ENCODE measurements at regions not wholly inside any gene's neighbourhood (a gene's known extent, or its start where the extent isn't known, plus 50 kb on each side); places are given as distances from the start of the nearest gene placed in this dataset.

DNA sequence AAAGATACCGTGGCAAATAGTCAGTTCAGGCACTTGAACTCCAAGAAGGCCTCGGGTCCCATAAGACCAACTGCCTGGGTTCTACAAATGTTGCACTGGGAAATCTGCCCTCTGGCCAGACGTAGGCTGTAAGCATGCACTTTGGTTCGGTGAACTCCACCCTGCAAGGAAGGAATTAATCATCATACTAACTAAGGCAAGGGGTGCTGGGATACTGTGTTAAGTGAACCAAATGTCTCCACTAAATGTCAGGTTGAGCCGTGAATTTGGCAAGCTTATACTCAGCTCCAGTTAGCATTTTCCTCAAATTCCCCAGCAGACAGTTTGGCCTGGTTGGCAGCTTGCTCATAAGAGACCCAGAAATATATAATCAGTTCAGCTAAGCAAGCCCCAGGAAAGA, 385.9 kb downstream of the GPATCH2 start:
- TF ChIP-seq POLR2A (IDR thresholded peaks at IDR 0.05; ENCODE audit: low read depth), result no peak
- TF ChIP-seq POLR2AphosphoS5 (IDR thresholded peaks at IDR 0.05), result no peak
- no peak for TF ChIP-seq CTCF (IDR thresholded peaks at IDR 0.05)
